GM12878 (cell line): ENCODE measurements at regions not wholly inside any gene's neighbourhood (a gene's known extent, or its start where the extent isn't known, plus 50 kb on each side); places are given as distances from the start of the nearest gene placed in this dataset.

Experiments
- ATAC-seq: fragments of 200-7000 bp; cut with Tn5 transposase; 3 replicates; pipeline ENCODE4 v1.9.1; 2020; ENCODE audit warnings: mild to moderate bottlenecking, moderate library complexity
- BruUV-seq: library from RNA; stranded (reverse); fragments of 400-500 nt; replicated peaks from 2 replicates; lab custom pipeline; 2021; lab: Mats Ljungman, UMichigan
- CTCF ChIA-PET: fragments of 300-600 bp; sonication (Branson Sonifier 250); formaldehyde crosslinking; extraction: SDS; loops from one replicate; lab custom pipeline; 2021; ENCODE audit warnings: inconsistent platforms; lab: Yijun Ruan, JAX
- POLR2A ChIA-PET: fragments of 350-600 bp; formaldehyde crosslinking; extraction: SDS; loops from one replicate; lab custom pipeline; 2021; ENCODE audit warnings: inconsistent platforms; lab: Charles Lee
- RAD21 ChIA-PET: fragments of 300-600 bp; sonication (Branson Sonifier 250); formaldehyde crosslinking; loops from one replicate; lab custom pipeline; 2023; ENCODE audit warnings: antibody characterized with exemption; ENCODE audit not compliant: unreplicated experiment; lab: Charles Lee
- SMC1A ChIA-PET: fragments of 300-600 bp; sonication (Branson Sonifier 250); formaldehyde crosslinking; loops from one replicate; lab custom pipeline; 2023; ENCODE audit not compliant: unreplicated experiment, uncharacterized antibody; lab: Charles Lee
- DNase-seq: peaks from one replicate; pipeline ENCODE4 v3.0.0-alpha.2; 2011; ENCODE audit warnings: low read depth, low spot score
- FAIRE-seq: peaks from 3 replicates; lab custom pipeline; 2011; peaks lifted over from hg19 to GRCh38; lab: Jason Lieb, UNC
- H2AFZ ChIP-seq: 2 replicates; pipeline ENCODE4 v1.6.0; 2011; ENCODE audit warnings: low read depth, low read length, control low read depth; ENCODE audit not compliant: control insufficient read depth
- H3K27ac ChIP-seq: 2 replicates; pipeline ENCODE4 v1.5.1; 2011; ENCODE audit warnings: control low read depth; ENCODE audit not compliant: control insufficient read depth, insufficient read depth
- H3K27me3 ChIP-seq, 2 experiments: replicated peaks in 1 of 2; 2 replicates each; pipeline versions ENCODE4 v1.6.0 to v1.6.1; 2011; ENCODE audit warnings: low read length in 1 of 2; ENCODE audit not compliant: control insufficient read depth in 2 of 2, insufficient read depth in 2 of 2
- H3K36me3 ChIP-seq, 2 experiments: 2 replicates each; pipeline ENCODE4 v1.5.1; 2011; ENCODE audit warnings: low read length in 1 of 2; ENCODE audit not compliant: control insufficient read depth in 2 of 2, insufficient read depth in 2 of 2
- H3K4me1 ChIP-seq: 2 replicates; pipeline ENCODE4 v1.6.1; 2011; ENCODE audit warnings: mild to moderate bottlenecking, low read length, moderate library complexity, mixed read lengths; ENCODE audit not compliant: control insufficient read depth, insufficient read depth
- H3K4me2 ChIP-seq: 2 replicates; pipeline ENCODE4 v1.6.0; 2011; ENCODE audit warnings: control low read depth; ENCODE audit not compliant: control insufficient read depth, insufficient read depth
- H3K4me3 ChIP-seq: fragments of 200-600 bp; sonication (generic); 2 replicates; pipeline ENCODE4 v1.5.1; 2016
- H3K79me2 ChIP-seq: 2 replicates; pipeline ENCODE4 v1.6.0; 2011; ENCODE audit warnings: low read length; ENCODE audit not compliant: control insufficient read depth, insufficient read depth
- H3K9ac ChIP-seq: 2 replicates; pipeline ENCODE4 v1.8.0; 2011; ENCODE audit warnings: low read length, control low read depth, mixed read lengths; ENCODE audit not compliant: control insufficient read depth, insufficient read depth
- H3K9me3 ChIP-seq: replicated peaks from 3 replicates; pipeline ENCODE4 v1.5.1; 2011; ENCODE audit warnings: mild to moderate bottlenecking, low read length; ENCODE audit not compliant: control insufficient read depth, insufficient read depth
- H4K20me1 ChIP-seq: 2 replicates; pipeline ENCODE4 v1.6.0; 2011; ENCODE audit not compliant: control insufficient read depth, insufficient read depth
- ATF7 ChIP-seq: fragments of 450-650 bp; IDR thresholded peaks from 2 replicates; pipeline ENCODE4 v1.6.1; 2016; ENCODE audit warnings: low read depth, mild to moderate bottlenecking
- CHD1 ChIP-seq: IDR thresholded peaks from 2 replicates; pipeline ENCODE4 v1.6.1; 2012; ENCODE audit warnings: low read depth, low read length, improper control_type of control experiment
- ESRRA ChIP-seq: IDR thresholded peaks from 2 replicates; pipeline ENCODE4 v1.6.1; 2012; ENCODE audit warnings: mild to moderate bottlenecking, low read length, improper control_type of control experiment
- HCFC1 ChIP-seq: fragments of 150-350 bp; IDR thresholded peaks from 2 replicates; pipeline ENCODE4 v1.6.1; 2014; ENCODE audit warnings: low read length
- MYC ChIP-seq: IDR thresholded peaks from 2 replicates; pipeline ENCODE4 v1.6.1; 2011; ENCODE audit warnings: mild to moderate bottlenecking, low read length, moderate library complexity, inconsistent platforms; ENCODE audit not compliant: insufficient read depth, insufficient replicate concordance, insufficient read length, severe bottlenecking
- NFIC ChIP-seq: IDR thresholded peaks from 2 replicates; pipeline ENCODE4 v1.6.1; 2012; ENCODE audit warnings: low read depth, mild to moderate bottlenecking, inconsistent platforms, low read length, moderate library complexity
- NR2C1 ChIP-seq: fragments of 450-650 bp; IDR thresholded peaks from 2 replicates; pipeline ENCODE4 v1.6.1; 2017; ENCODE audit warnings: antibody characterized with exemption, mild to moderate bottlenecking, moderate library complexity
- PML ChIP-seq: IDR thresholded peaks from 2 replicates; pipeline ENCODE4 v1.6.1; 2012; ENCODE audit warnings: low read length, inconsistent platforms
- RFX5 ChIP-seq: IDR thresholded peaks from 2 replicates; pipeline ENCODE4 v1.6.1; 2011; ENCODE audit warnings: low read depth, low read length, improper control_type of control experiment
- SP1 ChIP-seq: IDR thresholded peaks from one replicate; pipeline ENCODE4 v1.6.1; 2011; ENCODE audit warnings: low read depth, low read length
- ZSCAN29 ChIP-seq: fragments of 450-650 bp; IDR thresholded peaks from 2 replicates; pipeline ENCODE4 v1.6.1; 2017; ENCODE audit warnings: mild to moderate bottlenecking, moderate library complexity
- WGBS: methylation state at CpG from one replicate; pipeline ENCODE4 v1.1.6; 2016; ENCODE audit warnings: low lambda C conversion rate; ENCODE audit not compliant: insufficient replicate concordance, insufficient coverage; ENCODE audit errors: missing lambda C conversion rate; 5-methylcytosine and 5-hydroxymethylcytosine counted together
- in situ Hi-C: fragments of 300-500 bp; cut with MboI; formaldehyde crosslinking; loops from 9 replicates; pipeline ENCODE4 v1.14.3; 2018; ENCODE audit warnings: mixed read lengths
- intact Hi-C: fragments of 100-400 bp; cut with micrococcal nuclease; formaldehyde crosslinking; loops from one replicate; pipeline ENCODE4 v1.14.2; 2022; ENCODE audit not compliant: unreplicated experiment
- TF ChIP-seq, protein P1 (sequence below): fragments of 450-650 bp; formaldehyde crosslinking; IDR thresholded peaks from 2 replicates; pipeline ENCODE4 v1.4.0; 2020; ENCODE audit warnings: mild to moderate bottlenecking, moderate library complexity
- TF ChIP-seq, protein P2 (sequence below): IDR thresholded peaks from 2 replicates; pipeline ENCODE4 v1.6.1; 2011; ENCODE audit warnings: low read depth, mild to moderate bottlenecking, low read length, moderate library complexity, borderline replicate concordance; ENCODE audit errors: extremely low read depth
- TF ChIP-seq, protein P3 (sequence below): IDR thresholded peaks from 2 replicates; pipeline ENCODE4 v1.6.1; 2011; ENCODE audit warnings: low read depth, low read length, improper control_type of control experiment, borderline replicate concordance
- TF ChIP-seq, protein P4 (sequence below): fragments of 450-650 bp; formaldehyde crosslinking; IDR thresholded peaks from 2 replicates; pipeline ENCODE4 v1.4.0; 2022; ENCODE audit warnings: mild to moderate bottlenecking, moderate library complexity

DNA sequence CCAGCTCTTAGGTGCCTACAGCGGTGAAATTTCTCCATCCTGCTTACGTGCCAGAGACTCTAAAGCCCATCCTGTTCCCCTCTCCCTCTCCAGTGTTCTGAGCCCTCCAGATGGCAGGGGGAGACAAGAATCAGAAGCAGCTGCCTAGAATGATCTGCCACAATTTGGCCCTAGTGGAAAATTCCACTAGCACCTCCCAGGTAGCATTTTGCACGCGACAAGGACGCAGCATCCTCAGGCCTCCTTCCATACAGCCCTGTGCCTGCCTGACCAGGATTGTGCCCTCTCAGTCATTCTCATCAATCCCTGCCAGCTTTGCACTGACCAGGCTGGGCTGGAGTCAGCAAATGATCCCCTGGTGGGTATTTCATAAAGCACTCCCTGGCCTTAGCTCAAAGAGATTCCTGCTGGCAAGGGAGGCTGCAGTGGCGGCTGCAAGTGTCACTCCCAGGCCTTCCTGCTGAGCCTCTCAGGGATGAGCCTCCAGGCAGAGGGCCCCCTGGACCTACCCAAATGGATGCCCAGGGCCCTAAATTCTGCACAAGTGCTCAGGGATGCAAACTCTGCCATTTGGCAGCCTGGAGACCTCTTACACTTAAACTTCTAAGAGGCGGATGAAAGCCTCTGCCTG lies 130.2 kb upstream of the ATP2B2 start:
- in situ Hi-C loops = no loop called here
- no peaks in the 10 kb centered on the region; the same call in 2 of the 3 replicates for H3K9me3 ChIP-seq
- no peaks in the 10 kb centered on the region for H4K20me1 ChIP-seq
- H3K4me3 ChIP-seq = no peak overlapping the region
- no peaks in the 10 kb centered on the region for H3K36me3 ChIP-seq
- no TSS peak for BruUV-seq
- H3K4me1 ChIP-seq = no peaks in the 10 kb centered on the region
- DNase-seq (no peak), ATAC-seq (no peak), FAIRE-seq (no peak)
- TF ChIP-seq ATF7 (no peak), HCFC1 (no peak), ZSCAN29 (no peak), ESRRA (no peak), NFIC (no peak), NR2C1 (no peak), CHD1 (no peak), RFX5 (no peak), MYC (no peak), PML (no peak), SP1 (no peak)
- TF ChIP-seq, protein P1, sequence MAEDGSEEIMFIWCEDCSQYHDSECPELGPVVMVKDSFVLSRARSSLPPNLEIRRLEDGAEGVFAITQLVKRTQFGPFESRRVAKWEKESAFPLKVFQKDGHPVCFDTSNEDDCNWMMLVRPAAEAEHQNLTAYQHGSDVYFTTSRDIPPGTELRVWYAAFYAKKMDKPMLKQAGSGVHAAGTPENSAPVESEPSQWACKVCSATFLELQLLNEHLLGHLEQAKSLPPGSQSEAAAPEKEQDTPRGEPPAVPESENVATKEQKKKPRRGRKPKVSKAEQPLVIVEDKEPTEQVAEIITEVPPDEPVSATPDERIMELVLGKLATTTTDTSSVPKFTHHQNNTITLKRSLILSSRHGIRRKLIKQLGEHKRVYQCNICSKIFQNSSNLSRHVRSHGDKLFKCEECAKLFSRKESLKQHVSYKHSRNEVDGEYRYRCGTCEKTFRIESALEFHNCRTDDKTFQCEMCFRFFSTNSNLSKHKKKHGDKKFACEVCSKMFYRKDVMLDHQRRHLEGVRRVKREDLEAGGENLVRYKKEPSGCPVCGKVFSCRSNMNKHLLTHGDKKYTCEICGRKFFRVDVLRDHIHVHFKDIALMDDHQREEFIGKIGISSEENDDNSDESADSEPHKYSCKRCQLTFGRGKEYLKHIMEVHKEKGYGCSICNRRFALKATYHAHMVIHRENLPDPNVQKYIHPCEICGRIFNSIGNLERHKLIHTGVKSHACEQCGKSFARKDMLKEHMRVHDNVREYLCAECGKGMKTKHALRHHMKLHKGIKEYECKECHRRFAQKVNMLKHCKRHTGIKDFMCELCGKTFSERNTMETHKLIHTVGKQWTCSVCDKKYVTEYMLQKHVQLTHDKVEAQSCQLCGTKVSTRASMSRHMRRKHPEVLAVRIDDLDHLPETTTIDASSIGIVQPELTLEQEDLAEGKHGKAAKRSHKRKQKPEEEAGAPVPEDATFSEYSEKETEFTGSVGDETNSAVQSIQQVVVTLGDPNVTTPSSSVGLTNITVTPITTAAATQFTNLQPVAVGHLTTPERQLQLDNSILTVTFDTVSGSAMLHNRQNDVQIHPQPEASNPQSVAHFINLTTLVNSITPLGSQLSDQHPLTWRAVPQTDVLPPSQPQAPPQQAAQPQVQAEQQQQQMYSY = no peak
- TF ChIP-seq, protein P2, sequence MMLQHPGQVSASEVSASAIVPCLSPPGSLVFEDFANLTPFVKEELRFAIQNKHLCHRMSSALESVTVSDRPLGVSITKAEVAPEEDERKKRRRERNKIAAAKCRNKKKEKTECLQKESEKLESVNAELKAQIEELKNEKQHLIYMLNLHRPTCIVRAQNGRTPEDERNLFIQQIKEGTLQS = no peak
- TF ChIP-seq, protein P3, sequence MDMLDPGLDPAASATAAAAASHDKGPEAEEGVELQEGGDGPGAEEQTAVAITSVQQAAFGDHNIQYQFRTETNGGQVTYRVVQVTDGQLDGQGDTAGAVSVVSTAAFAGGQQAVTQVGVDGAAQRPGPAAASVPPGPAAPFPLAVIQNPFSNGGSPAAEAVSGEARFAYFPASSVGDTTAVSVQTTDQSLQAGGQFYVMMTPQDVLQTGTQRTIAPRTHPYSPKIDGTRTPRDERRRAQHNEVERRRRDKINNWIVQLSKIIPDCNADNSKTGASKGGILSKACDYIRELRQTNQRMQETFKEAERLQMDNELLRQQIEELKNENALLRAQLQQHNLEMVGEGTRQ = no peak
- TF ChIP-seq, protein P4, sequence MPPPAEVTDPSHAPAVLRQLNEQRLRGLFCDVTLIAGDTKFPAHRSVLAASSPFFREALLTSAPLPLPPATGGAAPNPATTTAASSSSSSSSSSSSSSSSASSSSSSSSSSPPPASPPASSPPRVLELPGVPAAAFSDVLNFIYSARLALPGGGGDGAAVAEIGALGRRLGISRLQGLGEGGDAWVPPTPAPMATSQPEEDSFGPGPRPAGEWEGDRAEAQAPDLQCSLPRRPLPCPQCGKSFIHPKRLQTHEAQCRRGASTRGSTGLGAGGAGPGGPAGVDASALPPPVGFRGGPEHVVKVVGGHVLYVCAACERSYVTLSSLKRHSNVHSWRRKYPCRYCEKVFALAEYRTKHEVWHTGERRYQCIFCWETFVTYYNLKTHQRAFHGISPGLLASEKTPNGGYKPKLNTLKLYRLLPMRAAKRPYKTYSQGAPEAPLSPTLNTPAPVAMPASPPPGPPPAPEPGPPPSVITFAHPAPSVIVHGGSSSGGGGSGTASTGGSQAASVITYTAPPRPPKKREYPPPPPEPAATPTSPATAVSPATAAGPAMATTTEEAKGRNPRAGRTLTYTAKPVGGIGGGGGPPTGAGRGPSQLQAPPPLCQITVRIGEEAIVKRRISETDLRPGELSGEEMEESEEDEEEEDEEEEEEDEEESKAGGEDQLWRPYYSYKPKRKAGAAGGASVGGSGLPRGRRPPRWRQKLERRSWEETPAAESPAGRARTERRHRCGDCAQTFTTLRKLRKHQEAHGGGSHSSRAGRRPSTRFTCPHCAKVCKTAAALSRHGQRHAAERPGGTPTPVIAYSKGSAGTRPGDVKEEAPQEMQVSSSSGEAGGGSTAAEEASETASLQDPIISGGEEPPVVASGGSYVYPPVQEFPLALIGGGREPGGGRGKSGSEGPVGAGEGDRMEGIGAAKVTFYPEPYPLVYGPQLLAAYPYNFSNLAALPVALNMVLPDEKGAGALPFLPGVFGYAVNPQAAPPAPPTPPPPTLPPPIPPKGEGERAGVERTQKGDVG (CRISPR knock-in tag) = no peak
- H2AFZ ChIP-seq = no peak overlapping the region
- ChIA-PET CTCF (no interaction called here), RAD21 (no interaction called here), SMC1A (no interaction called here), POLR2A (no interaction called here)
- H3K4me2 ChIP-seq = no peak overlapping the region
- H3K27me3 ChIP-seq = no peaks in the 10 kb centered on the region; a peak in 2 of 4 replicates
- WGBS = 66% methylated on average over 7 of the region's 7 CpGs
- intact Hi-C loops = no loop called here
- no peak overlapping the region for H3K9ac ChIP-seq
- no peak overlapping the region for H3K27ac ChIP-seq
- no peaks in the 10 kb centered on the region for H3K79me2 ChIP-seq
